ENCODE measurements at regions not wholly inside any gene's neighbourhood (a gene's known extent, or its start where the extent isn't known, plus 50 kb on each side); places are given as distances from the start of the nearest gene placed in this dataset.
"Not testable (repeated sequence)": the region's sequence is repeated elsewhere in the genome, so short reads cannot be mapped to it uniquely, and the experiment has no call there.

GRCh38 chr4:111399623-111400022, 745.6 kb upstream of the FAM241A start:
- in situ Hi-C loops (cut with MboI; ENCODE audit: low pct_unique_long_range_greater_than_20kb, low sequenced_read_pairs), result no loop called here

GRCh38 chr4:111400741-111401140, 744.5 kb upstream of the FAM241A start:
- DNase-seq, result no peak
- in situ Hi-C loops (cut with MboI; ENCODE audit: low pct_unique_long_range_greater_than_20kb, low sequenced_read_pairs), result no loop called here

More at GRCh38 chr4:111399623-111400022, 745.6 kb upstream of the FAM241A start:
- no peak for DNase-seq

GRCh38 chr4:111404673-111405072, 740.6 kb upstream of the FAM241A start:
- in situ Hi-C loops (cut with MboI; ENCODE audit: low pct_unique_long_range_greater_than_20kb, low sequenced_read_pairs), result no loop called here
- DNase-seq, result no peak

- in situ Hi-C loops (cut with MboI; ENCODE audit: low pct_unique_long_range_greater_than_20kb, low sequenced_read_pairs), result no loop called here
- no peak for DNase-seq
Observed at GRCh38 chr4:111405989-111406388, 739.3 kb upstream of the FAM241A start.

- in situ Hi-C loops (cut with MboI; ENCODE audit: low pct_unique_long_range_greater_than_20kb, low sequenced_read_pairs), result no loop called here
- no peak for DNase-seq
Observed at GRCh38 chr4:111410571-111410970, 734.7 kb upstream of the FAM241A start.

GRCh38 chr4:111417521-111417920, 727.7 kb upstream of the FAM241A start:
- no peak for DNase-seq
- in situ Hi-C loops (cut with MboI; ENCODE audit: low pct_unique_long_range_greater_than_20kb, low sequenced_read_pairs), result no loop called here

GRCh38 chr4:111433441-111433840, 711.8 kb upstream of the FAM241A start:
- DNase-seq, result no peak
- in situ Hi-C loops (cut with MboI; ENCODE audit: low pct_unique_long_range_greater_than_20kb, low sequenced_read_pairs), result no loop called here

- no peak for DNase-seq
- in situ Hi-C loops (cut with MboI; ENCODE audit: low pct_unique_long_range_greater_than_20kb, low sequenced_read_pairs), result no loop called here
Observed at GRCh38 chr4:111434586-111434985, 710.7 kb upstream of the FAM241A start.

- in situ Hi-C loops (cut with MboI; ENCODE audit: low pct_unique_long_range_greater_than_20kb, low sequenced_read_pairs), result no loop called here
- DNase-seq, result no peak
Observed at GRCh38 chr4:111435986-111436744, 709.1 kb upstream of the FAM241A start.

GRCh38 chr4:111441687-111442086, 703.6 kb upstream of the FAM241A start:
- in situ Hi-C loops (cut with MboI; ENCODE audit: low pct_unique_long_range_greater_than_20kb, low sequenced_read_pairs), result no loop called here
- DNase-seq, result no peak

GRCh38 chr4:111444836-111445235, 700.4 kb upstream of the FAM241A start:
- in situ Hi-C loops (cut with MboI; ENCODE audit: low pct_unique_long_range_greater_than_20kb, low sequenced_read_pairs); DNase-seq: not testable (repeated sequence)

- no peak for DNase-seq
- in situ Hi-C loops (cut with MboI; ENCODE audit: low pct_unique_long_range_greater_than_20kb, low sequenced_read_pairs), result no loop called here
Observed at GRCh38 chr4:111449657-111450056, 695.6 kb upstream of the FAM241A start.

GRCh38 chr4:111450867-111451266, 694.4 kb upstream of the FAM241A start:
- DNase-seq, result no peak
- in situ Hi-C loops (cut with MboI; ENCODE audit: low pct_unique_long_range_greater_than_20kb, low sequenced_read_pairs), result no loop called here

GRCh38 chr4:111453216-111453615, 692.0 kb upstream of the FAM241A start:
- in situ Hi-C loops (cut with MboI; ENCODE audit: low pct_unique_long_range_greater_than_20kb, low sequenced_read_pairs), result no loop called here
- DNase-seq, result no peak

- in situ Hi-C loops (cut with MboI; ENCODE audit: low pct_unique_long_range_greater_than_20kb, low sequenced_read_pairs), result no loop called here
Observed at GRCh38 chr4:111454961-111455360, 690.3 kb upstream of the FAM241A start.

GRCh38 chr4:111464251-111465045, 680.8 kb upstream of the FAM241A start:
- no peak for DNase-seq
- in situ Hi-C loops (cut with MboI; ENCODE audit: low pct_unique_long_range_greater_than_20kb, low sequenced_read_pairs), result no loop called here

More at GRCh38 chr4:111454961-111455360, 690.3 kb upstream of the FAM241A start:
- DNase-seq, result no peak

GRCh38 chr4:111466811-111467604, 678.2 kb upstream of the FAM241A start:
- in situ Hi-C loops (cut with MboI; ENCODE audit: low pct_unique_long_range_greater_than_20kb, low sequenced_read_pairs), result no loop called here
- DNase-seq, result no peak

- in situ Hi-C loops (cut with MboI; ENCODE audit: low pct_unique_long_range_greater_than_20kb, low sequenced_read_pairs), result no loop called here
Observed at GRCh38 chr4:111475001-111475400, 670.3 kb upstream of the FAM241A start.

GRCh38 chr4:111475666-111476065, 669.6 kb upstream of the FAM241A start:
- in situ Hi-C loops (cut with MboI; ENCODE audit: low pct_unique_long_range_greater_than_20kb, low sequenced_read_pairs), result no loop called here
- DNase-seq, result no peak

More at GRCh38 chr4:111475001-111475400, 670.3 kb upstream of the FAM241A start:
- DNase-seq, result peak; percentile 15

- DNase-seq, result no peak
- in situ Hi-C loops (cut with MboI; ENCODE audit: low pct_unique_long_range_greater_than_20kb, low sequenced_read_pairs), result no loop called here
Observed at GRCh38 chr4:111480510-111480909, 664.7 kb upstream of the FAM241A start.

All from KBM-7 (cell line).